Stomach (tissue), 4 donors: ENCODE measurements at regions not wholly inside any gene's neighbourhood (a gene's known extent, or its start where the extent isn't known, plus 50 kb on each side); places are given as distances from the start of the nearest gene placed in this dataset.
"Not testable (repeated sequence)": the region's sequence is repeated elsewhere in the genome, so short reads cannot be mapped to it uniquely, and the experiment has no call there.

ENCODE experiments used
- CTCF ChIP-seq, 7 experiments: fragments of 450-650 bp in 4 of 7; fragments of 200-600 bp in 3 of 7; sonication (generic) in 3 of 7; IDR thresholded peaks; one replicate each; pipeline ENCODE4 v1.5.1; 2016 to 2019; ENCODE audit warnings: antibody characterized with exemption in 7 of 7, control low read depth in 2 of 7, mild to moderate bottlenecking in 1 of 7
- POLR2AphosphoS5 ChIP-seq, 3 donors: sonication (generic); formaldehyde crosslinking; IDR thresholded peaks; one replicate each; pipeline ENCODE4 v1.6.1; 2016; ENCODE audit warnings: antibody characterized with exemption in 3 of 3

DNA sequence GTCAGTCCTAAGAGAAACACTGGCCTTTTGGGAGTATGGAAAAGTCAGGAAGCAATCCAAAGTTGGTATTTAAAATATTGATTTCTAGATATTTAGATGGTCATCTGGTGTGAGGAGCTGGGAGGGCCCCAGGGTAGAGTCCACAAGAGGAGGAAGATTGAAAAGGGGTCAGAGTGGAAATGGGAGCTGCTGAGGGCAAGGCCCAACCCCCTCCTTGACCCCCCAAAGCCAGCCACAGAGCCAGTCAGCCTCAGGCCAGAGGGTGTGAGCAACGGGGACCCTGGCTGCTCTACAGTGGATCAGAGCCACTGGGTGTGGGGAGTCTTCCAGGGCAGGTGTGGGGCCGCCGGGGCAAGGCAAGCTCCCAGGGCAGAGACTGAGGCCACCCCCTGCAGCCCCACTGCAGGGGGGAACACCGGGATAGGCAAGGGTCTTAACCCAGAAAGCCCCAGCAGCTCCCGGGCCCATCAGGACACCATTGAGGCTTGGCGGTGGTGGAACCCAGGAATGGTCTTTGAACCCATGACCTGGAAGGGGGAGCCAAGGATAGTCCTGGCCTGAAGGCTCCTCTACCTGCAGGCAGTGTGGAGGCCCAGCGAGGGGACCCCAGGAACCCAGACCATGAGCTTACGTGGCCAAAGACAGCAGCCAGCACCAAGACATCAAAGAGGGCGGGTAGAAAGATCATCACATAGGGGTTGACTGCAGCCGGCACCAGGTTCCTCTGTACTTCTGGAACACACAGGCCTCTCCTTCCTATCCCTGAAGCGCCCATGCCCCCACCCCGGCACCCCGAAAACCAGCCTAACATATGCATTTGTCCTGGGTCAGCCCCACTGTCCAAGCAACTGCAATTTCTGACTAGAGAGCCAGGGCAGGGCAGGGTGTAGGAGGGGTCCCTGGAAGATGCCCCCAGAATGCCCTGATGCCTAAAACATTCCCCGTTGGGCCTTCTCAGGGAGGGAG is 51.3 kb upstream of the CSPG4 start:
- TF ChIP-seq CTCF, POLR2AphosphoS5 (IDR thresholded peaks at IDR 0.05): not testable (repeated sequence)
